CD14-positive monocyte (primary cell): ENCODE measurements at regions not wholly inside any gene's neighbourhood (a gene's known extent, or its start where the extent isn't known, plus 50 kb on each side); places are given as distances from the start of the nearest gene placed in this dataset.

Source experiments
- DNase-seq, 3 donors: peaks; one replicate each; pipeline ENCODE4 v3.0.0-alpha.2; 2011 to 2022
- H2AFZ ChIP-seq: 2 replicates; pipeline ENCODE4 v1.6.0; 2012; ENCODE audit warnings: mild to moderate bottlenecking, low read depth, low read length, inconsistent platforms; ENCODE audit not compliant: insufficient read depth, poor library complexity, severe bottlenecking
- H3K27ac ChIP-seq, 2 donors: 1 replicate in 1 of 2; 2 replicates in 1 of 2; pipeline ENCODE4 v1.5.1; 2012 to 2013; ENCODE audit warnings: low read length in 2 of 2, control low read depth in 1 of 2, inconsistent platforms in 1 of 2, low read depth in 1 of 2, mild to moderate bottlenecking in 1 of 2
- H3K27me3 ChIP-seq, 2 donors: one replicate each; pipeline versions ENCODE4 v1.6.0 to v1.6.1; 2011 to 2013; ENCODE audit warnings: low read length in 2 of 2; ENCODE audit not compliant: control insufficient read depth in 2 of 2, insufficient read depth in 2 of 2
- H3K36me3 ChIP-seq, 2 donors: replicated peaks in 1 of 2; 1 replicate in 1 of 2; 2 replicates in 1 of 2; pipeline versions ENCODE4 v1.5.1 to v1.6.1; 2012 to 2013; ENCODE audit warnings: low read length in 2 of 2, control low read depth in 1 of 2, inconsistent platforms in 1 of 2, mild to moderate bottlenecking in 1 of 2; ENCODE audit not compliant: insufficient read depth in 2 of 2, control insufficient read depth in 1 of 2
- H3K4me1 ChIP-seq, 2 donors: 1 replicate in 1 of 2; 2 replicates in 1 of 2; pipeline versions ENCODE4 v1.5.1 to v1.6.1; 2012 to 2013; ENCODE audit warnings: low read length in 2 of 2, control low read depth in 1 of 2, inconsistent platforms in 1 of 2, mild to moderate bottlenecking in 1 of 2, moderate library complexity in 1 of 2; ENCODE audit not compliant: insufficient read depth in 2 of 2, control insufficient read depth in 1 of 2
- H3K4me2 ChIP-seq: replicated peaks from 2 replicates; pipeline ENCODE3; 2012; ENCODE audit warnings: low read length, moderate library complexity, mild to moderate bottlenecking; ENCODE audit not compliant: poor library complexity, severe bottlenecking; ENCODE audit errors: extremely low read depth
- H3K4me3 ChIP-seq, 3 experiments: fragments of 200-600 bp in 1 of 3; sonication (generic) in 1 of 3; replicated peaks in 1 of 3; 1 replicate in 2 of 3; 2 replicates in 1 of 3; pipeline ENCODE4 v1.5.1; 2011 to 2013; ENCODE audit warnings: low read length in 3 of 3, mild to moderate bottlenecking in 3 of 3, control low read depth in 2 of 3, low read depth in 2 of 3, inconsistent platforms in 1 of 3, moderate library complexity in 1 of 3
- H3K79me2 ChIP-seq: 2 replicates; pipeline ENCODE4 v1.6.0; 2012; ENCODE audit warnings: mild to moderate bottlenecking, control low read depth, inconsistent platforms, low read length, moderate library complexity; ENCODE audit not compliant: insufficient read depth
- H3K9ac ChIP-seq: 2 replicates; pipeline ENCODE4 v1.6.0; 2017; ENCODE audit warnings: low read length, mild to moderate bottlenecking; ENCODE audit not compliant: insufficient read depth, poor library complexity, severe bottlenecking
- H3K9me3 ChIP-seq, 2 donors: replicated peaks in 1 of 2; 1 replicate in 1 of 2; 2 replicates in 1 of 2; pipeline versions ENCODE4 v1.5.1 to v1.6.1; 2012 to 2013; ENCODE audit warnings: low read length in 2 of 2, control low read depth in 1 of 2; ENCODE audit not compliant: control insufficient read depth in 1 of 2, insufficient read depth in 1 of 2
- H4K20me1 ChIP-seq: 2 replicates; pipeline ENCODE4 v1.6.0; 2012; ENCODE audit warnings: mild to moderate bottlenecking, low read length, control low read depth, moderate library complexity; ENCODE audit not compliant: insufficient read depth
- H3K27ac Mint-ChIP-seq, 7 donors: one replicate each; pipeline ENCODE4 v1.8.0; 2020; ENCODE audit warnings: mild to moderate bottlenecking in 7 of 7, mixed read lengths in 7 of 7, moderate library complexity in 6 of 7, inconsistent platforms in 2 of 7
- H3K27me3 Mint-ChIP-seq, 3 donors: one replicate each; pipeline ENCODE4 v1.8.0; 2021 to 2022; ENCODE audit warnings: low read depth in 3 of 3, mild to moderate bottlenecking in 3 of 3, mixed read lengths in 3 of 3, moderate library complexity in 3 of 3, inconsistent platforms in 1 of 3
- H3K36me3 Mint-ChIP-seq, 2 donors: one replicate each; pipeline ENCODE4 v1.8.0; 2020; ENCODE audit warnings: mixed read lengths in 2 of 2, inconsistent platforms in 1 of 2, mild to moderate bottlenecking in 1 of 2
- H3K4me1 Mint-ChIP-seq: one replicate; pipeline ENCODE4 v1.8.0; 2020; ENCODE audit warnings: mild to moderate bottlenecking, mixed read lengths
- H3K4me3 Mint-ChIP-seq, 2 donors: one replicate each; pipeline ENCODE4 v1.8.0; 2020; ENCODE audit warnings: mild to moderate bottlenecking in 2 of 2, mixed read lengths in 2 of 2, moderate library complexity in 1 of 2
- H3K9me3 Mint-ChIP-seq, 7 donors: one replicate each; pipeline ENCODE4 v1.8.0; 2020 to 2022; ENCODE audit warnings: mixed read lengths in 7 of 7, mild to moderate bottlenecking in 6 of 7, moderate library complexity in 6 of 7, inconsistent platforms in 2 of 7
- CTCF ChIP-seq: fragments of 200-600 bp; IDR thresholded peaks from one replicate; pipeline ENCODE4 v1.8.0; 2022; ENCODE audit warnings: antibody characterized with exemption, mild to moderate bottlenecking
- WGBS: methylation state at CpG from one replicate; pipeline ENCODE4 v1.1.5; 2013; ENCODE audit warnings: missing lambda C conversion rate; ENCODE audit not compliant: insufficient coverage; 5-methylcytosine and 5-hydroxymethylcytosine counted together
- intact Hi-C, 2 donors: fragments of 100-400 bp; cut with micrococcal nuclease; formaldehyde crosslinking; loops; one replicate each; pipeline versions ENCODE4 v1.15.0 to v1.15.1; 2023

GRCh38 chr9:75707191-75707590, 183.3 kb upstream of the PCSK5 start:
- peaks cover 0 to 16% of the 10 kb centered on the region in 2 donors for H3K9me3 ChIP-seq
- H3K4me1 ChIP-seq: no peaks in the 10 kb centered on the region
- no peak overlapping the region for H3K4me2 ChIP-seq
- no peak for DNase-seq
- no peaks in the 10 kb centered on the region for H3K79me2 ChIP-seq
- H2AFZ ChIP-seq: no peak overlapping the region
- Mint-ChIP-seq H3K36me3 (no peaks in the 10 kb centered on the region), H3K27me3 (peaks cover 0 to 2% (median 0%) of the 10 kb centered on the region in 3 donors), H3K27ac (no peak overlapping the region), H3K9me3 (peaks cover 2 to 13% (median 11%) of the 10 kb centered on the region in 7 donors), H3K4me1 (no peaks in the 10 kb centered on the region), H3K4me3 (no peak overlapping the region)
- H3K4me3 ChIP-seq: no peak overlapping the region
- H4K20me1 ChIP-seq: no peaks in the 10 kb centered on the region
- no peak for TF ChIP-seq CTCF
- intact Hi-C loops: no loop called here
- H3K9ac ChIP-seq: no peak overlapping the region
- no peaks in the 10 kb centered on the region for H3K36me3 ChIP-seq
- no CpG with 5 or more reads among the region's 2 CpGs for WGBS
- H3K27me3 ChIP-seq: no peaks in the 10 kb centered on the region
- no peak overlapping the region for H3K27ac ChIP-seq

DNA sequence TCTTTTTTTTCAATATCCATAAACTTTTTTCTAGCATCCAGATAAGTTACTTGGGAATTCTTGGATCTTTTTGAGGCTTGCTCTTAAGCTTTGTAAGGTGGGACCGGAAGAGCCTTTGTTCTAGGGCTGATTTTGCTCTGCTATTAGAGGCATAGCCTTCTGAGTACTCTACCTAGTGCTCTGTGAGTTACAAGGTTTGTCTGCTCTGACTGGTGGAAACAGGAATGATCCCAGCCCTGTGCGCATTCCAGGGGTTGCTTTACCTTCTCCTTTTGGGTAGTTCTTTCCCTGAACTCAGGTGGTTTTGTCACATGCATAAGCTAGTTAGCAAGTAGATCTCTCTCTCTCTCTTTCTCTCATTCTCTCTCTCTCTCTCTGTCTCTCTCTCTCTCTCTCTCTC, 180.8 kb upstream of the PCSK5 start:
- H3K4me1 ChIP-seq: no peaks in the 10 kb centered on the region
- H3K4me3 ChIP-seq: no peak overlapping the region
- H4K20me1 ChIP-seq: no peaks in the 10 kb centered on the region
- no peak for TF ChIP-seq CTCF
- H3K4me3 Mint-ChIP-seq: no peak overlapping the region
- peaks cover 0 to 2% (median 0%) of the 10 kb centered on the region in 3 donors for H3K27me3 Mint-ChIP-seq
- no peak for DNase-seq
- H3K4me1 Mint-ChIP-seq: no peaks in the 10 kb centered on the region
- H3K27ac Mint-ChIP-seq: no peak overlapping the region
- H3K9ac ChIP-seq: no peak overlapping the region
- H3K27ac ChIP-seq: no peak overlapping the region
- no peak overlapping the region for H2AFZ ChIP-seq
- peaks cover 0 to 16% of the 10 kb centered on the region in 2 donors for H3K9me3 ChIP-seq
- intact Hi-C loops: no loop called here
- H3K36me3 Mint-ChIP-seq: no peaks in the 10 kb centered on the region
- peaks cover 2 to 14% (median 8%) of the 10 kb centered on the region in 7 donors for H3K9me3 Mint-ChIP-seq
- no peaks in the 10 kb centered on the region for H3K27me3 ChIP-seq
- no peak overlapping the region for H3K4me2 ChIP-seq
- WGBS: 58% methylated on average over 2 of the region's 2 CpGs
- H3K36me3 ChIP-seq: no peaks in the 10 kb centered on the region
- H3K79me2 ChIP-seq: no peaks in the 10 kb centered on the region
